ENCODE measurements at regions not wholly inside any gene's neighbourhood (a gene's known extent, or its start where the extent isn't known, plus 50 kb on each side); places are given as distances from the start of the nearest gene placed in this dataset.

DNA sequence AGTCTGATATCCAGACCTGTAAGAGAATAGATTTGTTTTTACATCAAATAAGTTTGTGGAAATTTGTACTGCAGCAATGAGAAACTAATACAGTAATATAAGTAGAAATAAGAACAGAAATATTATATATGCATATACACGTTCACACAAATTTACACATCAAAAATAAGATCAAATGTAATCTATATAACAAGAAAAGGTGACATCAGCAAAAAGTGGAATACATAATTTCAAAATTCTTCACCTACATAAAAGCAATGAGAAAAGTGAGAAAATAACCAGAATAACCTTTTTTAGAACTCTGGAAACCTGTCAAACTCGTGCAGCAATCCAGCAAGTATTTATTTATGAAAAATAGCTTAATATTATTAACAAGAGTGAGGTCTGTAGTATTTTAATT is 1124.6 kb upstream of the ATXN7L3B start:
- TF ChIP-seq FOXM1 (IDR thresholded peaks at IDR 0.05; ENCODE audit: borderline replicate concordance, low read depth) (no peak), TEAD4 (IDR thresholded peaks at IDR 0.05) (no peak), EGR1 (IDR thresholded peaks at IDR 0.05) (no peak), TCF12 (IDR thresholded peaks at IDR 0.05; ENCODE audit: low read depth) (no peak), EP300 (IDR thresholded peaks at IDR 0.05; ENCODE audit: borderline replicate concordance) (no peak), NFIC (IDR thresholded peaks at IDR 0.05) (no peak), YY1 (IDR thresholded peaks at IDR 0.05; ENCODE audit: low read depth) (no peak), RAD21 (IDR thresholded peaks at IDR 0.05; ENCODE audit: low read depth) (no peak), ZBTB7A (IDR thresholded peaks at IDR 0.05; ENCODE audit: low read depth) (no peak)
- TF ChIP-seq, protein P1, sequence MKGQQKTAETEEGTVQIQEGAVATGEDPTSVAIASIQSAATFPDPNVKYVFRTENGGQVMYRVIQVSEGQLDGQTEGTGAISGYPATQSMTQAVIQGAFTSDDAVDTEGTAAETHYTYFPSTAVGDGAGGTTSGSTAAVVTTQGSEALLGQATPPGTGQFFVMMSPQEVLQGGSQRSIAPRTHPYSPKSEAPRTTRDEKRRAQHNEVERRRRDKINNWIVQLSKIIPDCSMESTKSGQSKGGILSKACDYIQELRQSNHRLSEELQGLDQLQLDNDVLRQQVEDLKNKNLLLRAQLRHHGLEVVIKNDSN (IDR thresholded peaks at IDR 0.05): no peak

DNA sequence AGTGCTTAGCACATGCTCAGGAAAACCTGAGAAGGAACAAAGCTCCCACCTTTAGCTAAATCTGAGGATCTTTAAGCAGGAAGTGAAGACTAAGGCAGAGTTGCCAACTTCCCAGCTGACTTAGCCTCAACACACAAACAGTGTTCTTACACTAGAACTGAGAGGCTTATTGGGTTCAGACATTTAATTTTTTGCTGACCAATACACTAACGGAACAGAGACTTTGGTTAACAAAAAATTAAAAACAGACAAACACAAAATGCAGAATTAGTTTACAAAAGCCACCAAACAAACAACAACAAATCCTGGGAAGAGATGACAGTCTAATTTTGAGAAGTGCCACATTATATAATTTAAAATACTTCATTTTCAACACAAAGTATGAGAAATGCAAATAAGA is 1123.7 kb upstream of the ATXN7L3B start:
- TF ChIP-seq FOXM1 (IDR thresholded peaks at IDR 0.05; ENCODE audit: borderline replicate concordance, low read depth) (no peak), CEBPB (IDR thresholded peaks at IDR 0.05) (no peak), EGR1 (IDR thresholded peaks at IDR 0.05) (no peak), TAF1 (IDR thresholded peaks at IDR 0.05; ENCODE audit: low read depth) (no peak), NFIC (IDR thresholded peaks at IDR 0.05) (no peak), EP300 (IDR thresholded peaks at IDR 0.05; ENCODE audit: borderline replicate concordance) (no peak), TEAD4 (IDR thresholded peaks at IDR 0.05) (no peak)
- TF ChIP-seq, protein P2, sequence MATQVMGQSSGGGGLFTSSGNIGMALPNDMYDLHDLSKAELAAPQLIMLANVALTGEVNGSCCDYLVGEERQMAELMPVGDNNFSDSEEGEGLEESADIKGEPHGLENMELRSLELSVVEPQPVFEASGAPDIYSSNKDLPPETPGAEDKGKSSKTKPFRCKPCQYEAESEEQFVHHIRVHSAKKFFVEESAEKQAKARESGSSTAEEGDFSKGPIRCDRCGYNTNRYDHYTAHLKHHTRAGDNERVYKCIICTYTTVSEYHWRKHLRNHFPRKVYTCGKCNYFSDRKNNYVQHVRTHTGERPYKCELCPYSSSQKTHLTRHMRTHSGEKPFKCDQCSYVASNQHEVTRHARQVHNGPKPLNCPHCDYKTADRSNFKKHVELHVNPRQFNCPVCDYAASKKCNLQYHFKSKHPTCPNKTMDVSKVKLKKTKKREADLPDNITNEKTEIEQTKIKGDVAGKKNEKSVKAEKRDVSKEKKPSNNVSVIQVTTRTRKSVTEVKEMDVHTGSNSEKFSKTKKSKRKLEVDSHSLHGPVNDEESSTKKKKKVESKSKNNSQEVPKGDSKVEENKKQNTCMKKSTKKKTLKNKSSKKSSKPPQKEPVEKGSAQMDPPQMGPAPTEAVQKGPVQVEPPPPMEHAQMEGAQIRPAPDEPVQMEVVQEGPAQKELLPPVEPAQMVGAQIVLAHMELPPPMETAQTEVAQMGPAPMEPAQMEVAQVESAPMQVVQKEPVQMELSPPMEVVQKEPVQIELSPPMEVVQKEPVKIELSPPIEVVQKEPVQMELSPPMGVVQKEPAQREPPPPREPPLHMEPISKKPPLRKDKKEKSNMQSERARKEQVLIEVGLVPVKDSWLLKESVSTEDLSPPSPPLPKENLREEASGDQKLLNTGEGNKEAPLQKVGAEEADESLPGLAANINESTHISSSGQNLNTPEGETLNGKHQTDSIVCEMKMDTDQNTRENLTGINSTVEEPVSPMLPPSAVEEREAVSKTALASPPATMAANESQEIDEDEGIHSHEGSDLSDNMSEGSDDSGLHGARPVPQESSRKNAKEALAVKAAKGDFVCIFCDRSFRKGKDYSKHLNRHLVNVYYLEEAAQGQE (IDR thresholded peaks at IDR 0.05; ENCODE audit: low read depth): no peak
- TF ChIP-seq, protein P3, sequence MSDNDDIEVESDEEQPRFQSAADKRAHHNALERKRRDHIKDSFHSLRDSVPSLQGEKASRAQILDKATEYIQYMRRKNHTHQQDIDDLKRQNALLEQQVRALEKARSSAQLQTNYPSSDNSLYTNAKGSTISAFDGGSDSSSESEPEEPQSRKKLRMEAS (IDR thresholded peaks at IDR 0.05): no peak

DNA sequence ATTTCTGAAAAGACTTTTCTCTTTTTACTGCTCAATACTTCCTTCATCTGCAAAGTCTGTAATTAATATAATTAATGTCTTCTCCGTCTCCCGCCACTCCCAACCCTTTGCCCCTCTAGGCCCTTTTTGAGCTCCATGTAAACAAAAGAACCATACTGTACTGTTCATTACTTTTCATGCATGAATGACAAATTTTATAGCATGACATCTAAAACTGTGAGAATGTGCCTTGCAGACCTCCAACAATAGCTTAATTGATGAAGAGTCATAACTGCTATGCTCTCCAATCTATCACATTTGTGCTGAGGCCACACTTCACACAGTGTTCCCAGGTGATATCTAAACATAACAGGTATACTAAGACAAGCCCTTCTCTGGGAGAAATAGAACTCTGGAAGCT is 1122.7 kb upstream of the ATXN7L3B start:
- TF ChIP-seq TCF12 (IDR thresholded peaks at IDR 0.05; ENCODE audit: low read depth): no peak
- TF ChIP-seq, protein P2 (IDR thresholded peaks at IDR 0.05; ENCODE audit: low read depth): no peak
- TF ChIP-seq TEAD4 (IDR thresholded peaks at IDR 0.05): no peak
- TF ChIP-seq CEBPB (IDR thresholded peaks at IDR 0.05): no peak
- TF ChIP-seq, protein P3 (IDR thresholded peaks at IDR 0.05): no peak
- TF ChIP-seq CREB1 (IDR thresholded peaks at IDR 0.05; ENCODE audit: low read depth): no peak
- no peak for TF ChIP-seq TAF1 (IDR thresholded peaks at IDR 0.05; ENCODE audit: low read depth)
- no peak for TF ChIP-seq EP300 (IDR thresholded peaks at IDR 0.05; ENCODE audit: borderline replicate concordance)

DNA sequence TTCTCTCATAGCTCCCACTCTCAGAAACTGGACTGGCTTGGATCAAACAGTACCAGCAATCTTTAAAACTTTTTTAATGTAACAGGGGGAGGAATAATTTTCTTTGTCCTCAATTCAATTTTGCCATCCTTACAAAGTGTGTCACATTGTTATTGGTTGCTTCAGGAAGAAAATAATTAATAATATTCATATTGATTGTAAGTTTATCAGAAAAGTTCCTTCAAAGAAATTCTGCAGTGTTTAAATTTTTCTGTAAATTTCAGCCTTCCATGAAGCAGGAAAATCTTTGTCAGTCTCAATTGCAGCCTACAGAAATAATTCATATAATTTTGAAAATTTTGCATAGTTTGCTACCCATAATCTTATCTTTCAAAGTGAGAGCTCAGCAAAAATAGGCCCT is 1119.1 kb upstream of the ATXN7L3B start:
- TF ChIP-seq TCF12 (IDR thresholded peaks at IDR 0.05; ENCODE audit: low read depth) (no peak), YY1 (IDR thresholded peaks at IDR 0.05; ENCODE audit: low read depth) (no peak), NFIC (IDR thresholded peaks at IDR 0.05) (no peak), TAF1 (IDR thresholded peaks at IDR 0.05; ENCODE audit: low read depth) (no peak), CEBPB (IDR thresholded peaks at IDR 0.05) (no peak), FOXM1 (IDR thresholded peaks at IDR 0.05; ENCODE audit: borderline replicate concordance, low read depth) (no peak), EP300 (IDR thresholded peaks at IDR 0.05; ENCODE audit: borderline replicate concordance) (no peak), EGR1 (IDR thresholded peaks at IDR 0.05) (no peak), RAD21 (IDR thresholded peaks at IDR 0.05; ENCODE audit: low read depth) (no peak), TEAD4 (IDR thresholded peaks at IDR 0.05) (no peak), CREB1 (IDR thresholded peaks at IDR 0.05; ENCODE audit: low read depth) (no peak), ZBTB7A (IDR thresholded peaks at IDR 0.05; ENCODE audit: low read depth) (no peak)
- TF ChIP-seq, protein P3 (IDR thresholded peaks at IDR 0.05): no peak
- TF ChIP-seq, protein P2 (IDR thresholded peaks at IDR 0.05; ENCODE audit: low read depth): no peak
- TF ChIP-seq, protein P1 (IDR thresholded peaks at IDR 0.05): no peak

Data from Ishikawa (cell line).